K562 (cell line): ENCODE measurements at regions not wholly inside any gene's neighbourhood (a gene's known extent, or its start where the extent isn't known, plus 50 kb on each side); places are given as distances from the start of the nearest gene placed in this dataset.

Source experiments
- ATAC-seq: fragments of 200-7000 bp; cut with Tn5 transposase; 3 replicates; pipeline ENCODE4 v1.9.1; 2020; ENCODE audit warnings: moderate library complexity
- BruUV-seq: library from RNA; stranded (reverse); fragments of 400-500 nt; replicated peaks from 2 replicates; lab custom pipeline; 2021; lab: Mats Ljungman, UMichigan
- CTCF ChIA-PET: fragments of 300-600 bp; formaldehyde crosslinking; extraction: SDS; loops from one replicate; lab custom pipeline; 2021; ENCODE audit warnings: low intra/inter-chr PET ratio; lab: Yijun Ruan, JAX
- POLR2A ChIA-PET: fragments of 300-600, 350-650 bp; sonication (Branson Sonifier 250); formaldehyde crosslinking; extraction: SDS; loops from one replicate; lab custom pipeline; 2021; ENCODE audit warnings: antibody characterized with exemption, inconsistent platforms; lab: Yijun Ruan, JAX
- DNase-seq, 4 experiments: peaks; one replicate each; pipeline versions ENCODE4 v3.0.0 to v3.0.0-alpha.2; 2011 to 2018; ENCODE audit warnings: low spot score in 3 of 4, mixed read lengths in 3 of 4; ENCODE audit errors: extremely low read depth in 1 of 4
- FAIRE-seq: peaks from 2 replicates; lab custom pipeline; 2011; peaks lifted over from hg19 to GRCh38; lab: Jason Lieb, UNC
- H2AFZ ChIP-seq: 2 replicates; pipeline ENCODE4 v1.6.0; 2011; ENCODE audit warnings: low read depth, low read length, control low read depth, inconsistent platforms
- H3K27ac ChIP-seq: fragments of 200-600 bp; 3 replicates; pipeline ENCODE4 v1.8.0; 2011; ENCODE audit warnings: low read depth, mild to moderate bottlenecking, control low read depth, inconsistent platforms, low read length, moderate library complexity, mixed read lengths; ENCODE audit errors: extremely low read depth
- H3K27me3 ChIP-seq, 2 experiments: fragments of 300-600 bp in 1 of 2; 2 replicates in 1 of 2; 3 replicates in 1 of 2; pipeline versions ENCODE4 v1.6.0 to v1.8.0; 2011; ENCODE audit warnings: inconsistent platforms in 2 of 2, low read length in 2 of 2, mild to moderate bottlenecking in 1 of 2, mixed read lengths in 1 of 2, moderate library complexity in 1 of 2; ENCODE audit not compliant: control insufficient read depth in 2 of 2, insufficient read depth in 2 of 2
- H3K36me3 ChIP-seq: fragments of 300-600 bp; 3 replicates; pipeline ENCODE4 v1.8.0; 2011; ENCODE audit warnings: mild to moderate bottlenecking, low read length, inconsistent platforms; ENCODE audit not compliant: control insufficient read depth, insufficient read depth
- H3K4me1 ChIP-seq, 2 experiments: fragments of 200-600 bp in 1 of 2; replicated peaks in 1 of 2; 2 replicates in 1 of 2; 3 replicates in 1 of 2; pipeline versions ENCODE4 v1.5.1 to v1.8.0; 2011; ENCODE audit warnings: inconsistent platforms in 2 of 2, low read length in 2 of 2, mild to moderate bottlenecking in 1 of 2, mixed read lengths in 1 of 2, moderate library complexity in 1 of 2; ENCODE audit not compliant: control insufficient read depth in 2 of 2, insufficient read depth in 2 of 2
- H3K4me2 ChIP-seq: 2 replicates; pipeline ENCODE4 v1.6.1; 2011; ENCODE audit warnings: low read length, control low read depth, inconsistent platforms, mixed read lengths; ENCODE audit not compliant: insufficient read depth
- H3K4me3 ChIP-seq: fragments of 200-600 bp; sonication (generic), shearing (Covaris generic); 2 replicates; pipeline ENCODE4 v1.5.1; 2016; ENCODE audit warnings: control low read depth, inconsistent platforms
- H3K79me2 ChIP-seq: fragments of 200-600 bp; 3 replicates; pipeline ENCODE4 v1.8.0; 2011; ENCODE audit warnings: low read length, inconsistent platforms; ENCODE audit not compliant: control insufficient read depth, insufficient read depth
- H3K9ac ChIP-seq, 2 experiments: 2 replicates each; pipeline versions ENCODE4 v1.6.0 to v1.6.1; 2011; ENCODE audit warnings: low read depth in 2 of 2, low read length in 2 of 2, control low read depth in 1 of 2, inconsistent platforms in 1 of 2, mild to moderate bottlenecking in 1 of 2, mixed read lengths in 1 of 2; ENCODE audit not compliant: insufficient read depth in 1 of 2
- H3K9me1 ChIP-seq: one replicate; pipeline ENCODE4 v1.6.0; 2011; ENCODE audit warnings: inconsistent platforms, mild to moderate bottlenecking, low read length, moderate library complexity; ENCODE audit not compliant: control insufficient read depth, insufficient read depth
- H3K9me3 ChIP-seq: replicated peaks from 2 replicates; pipeline ENCODE4 v1.5.1; 2011; ENCODE audit warnings: low read depth, low read length, inconsistent platforms; ENCODE audit not compliant: control insufficient read depth, insufficient read depth
- H4K20me1 ChIP-seq: replicated peaks from 2 replicates; pipeline ENCODE4 v1.6.1; 2011; ENCODE audit warnings: low read length, inconsistent platforms, mixed read lengths; ENCODE audit not compliant: control insufficient read depth, insufficient read depth
- ELF4 ChIP-seq: fragments of 450-650 bp; formaldehyde crosslinking; IDR thresholded peaks from 2 replicates; pipeline ENCODE4 v1.4.0; 2022; ENCODE audit warnings: missing genetic modification characterization
- EWSR1 ChIP-seq: fragments of 450-650 bp; IDR thresholded peaks from 2 replicates; pipeline ENCODE4 v1.6.1; 2018; ENCODE audit warnings: borderline replicate concordance, mild to moderate bottlenecking, low read depth, moderate library complexity; ENCODE audit not compliant: partially characterized antibody
- SRSF1 ChIP-seq: fragments of 200-400 bp; formaldehyde crosslinking; IDR thresholded peaks from 2 replicates; pipeline ENCODE4 v1.6.1; 2017; ENCODE audit warnings: mild to moderate bottlenecking, low read depth, low read length, moderate library complexity
- ZNF175 ChIP-seq: fragments of 200-800 bp; sonication (Bioruptor generic); IDR thresholded peaks from 2 replicates; pipeline ENCODE4 v1.6.1; 2016; ENCODE audit warnings: low read depth, mild to moderate bottlenecking, missing genetic modification characterization, missing compliant biosample characterization
- ZNF583 ChIP-seq: fragments of 250-450 bp; sonication (Bioruptor Pico); IDR thresholded peaks from 2 replicates; pipeline ENCODE4 v1.4.0; 2020
- ZNF778 ChIP-seq: fragments of 450-650 bp; formaldehyde crosslinking; IDR thresholded peaks from 2 replicates; pipeline ENCODE4 v1.4.0; 2020; ENCODE audit warnings: mild to moderate bottlenecking, moderate library complexity
- WGBS: fragments of 100-300 bp; shearing (Covaris generic); methylation state at CpG from one replicate; pipeline ENCODE4 v1.1.6; 2016; ENCODE audit warnings: low coverage, mixed read lengths; ENCODE audit not compliant: insufficient coverage; ENCODE audit errors: missing lambda C conversion rate; 5-methylcytosine and 5-hydroxymethylcytosine counted together
- in situ Hi-C: fragments of 300-500 bp; cut with MboI; formaldehyde crosslinking; loops from 4 replicates; pipeline ENCODE4 v1.15.0; 2018; ENCODE audit warnings: inconsistent platforms, mixed read lengths
- intact Hi-C: fragments of 100-400 bp; cut with micrococcal nuclease; formaldehyde crosslinking; loops from 2 replicates; pipeline ENCODE4 v1.14.2; 2022
- TF ChIP-seq, protein P1 (sequence below): fragments of 450-650 bp; IDR thresholded peaks from 2 replicates; pipeline ENCODE4 v1.6.1; 2016; ENCODE audit warnings: mild to moderate bottlenecking
- TF ChIP-seq, protein P2 (sequence below): fragments of 450-650 bp; formaldehyde crosslinking; conservative IDR thresholded peaks from 2 replicates; pipeline ENCODE4 v1.4.0; 2022; ENCODE audit warnings: mild to moderate bottlenecking, missing genetic modification characterization
- TF ChIP-seq, protein P3 (sequence below): fragments of 250-450 bp; sonication (Bioruptor Pico); IDR thresholded peaks from 2 replicates; pipeline ENCODE4 v1.8.0; 2022; ENCODE audit warnings: moderate library complexity, mild to moderate bottlenecking, inconsistent platforms
- TF ChIP-seq, protein P4 (sequence below): fragments of 250-450 bp; sonication (Bioruptor Pico); IDR thresholded peaks from 2 replicates; pipeline ENCODE4 v1.8.0; 2021; ENCODE audit warnings: borderline replicate concordance, mild to moderate bottlenecking, moderate library complexity; ENCODE audit not compliant: poor library complexity, severe bottlenecking
- TF ChIP-seq, protein P5 (sequence below): fragments of 450-650 bp; IDR thresholded peaks from 2 replicates; pipeline ENCODE4 v1.6.1; 2018; ENCODE audit warnings: mild to moderate bottlenecking, low read depth; ENCODE audit not compliant: partially characterized antibody

DNA sequence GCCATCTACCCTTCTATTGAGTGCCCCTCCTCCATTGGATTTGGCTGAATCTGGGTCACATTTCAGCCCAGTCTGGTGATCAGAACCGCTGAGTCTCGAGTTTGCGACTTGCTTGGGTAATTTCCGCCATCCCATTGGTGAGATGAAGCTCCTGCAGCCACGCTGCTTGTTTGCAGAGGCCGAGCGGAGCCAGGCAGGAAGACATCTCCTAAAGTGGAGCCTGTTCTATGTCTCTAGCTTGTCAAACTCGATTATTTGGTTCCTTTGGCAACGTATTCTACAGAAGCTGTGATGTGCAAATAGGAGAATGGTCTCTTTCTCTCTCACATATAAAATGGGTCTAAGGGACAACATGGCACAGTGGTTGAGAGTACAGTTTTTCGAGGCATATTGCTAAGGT lies 206.8 kb upstream of the PLXNA2 start:
- Histone ChIP-seq H3K4me1 (peaks cover 2 to 5% of the 10 kb centered on the region in 2 experiments; a peak in 3 of 5 replicates), H3K36me3 (no peaks in the 10 kb centered on the region), H3K27ac (no peak overlapping the region), H2AFZ (peak overlapping the region; percentile 14; the same call in 1 of the 2 replicates)
- in situ Hi-C loops: no loop called here
- DNase-seq: no peak
- POLR2A ChIA-PET: no interaction called here
- TF ChIP-seq ELF4 (CRISPR knock-in tag) (no peak), ZNF175 (CRISPR knock-in tag) (no peak), EWSR1 (no peak), SRSF1 (no peak), ZNF778 (CRISPR knock-in tag) (no peak), ZNF583 (CRISPR knock-in tag) (no peak)
- TF ChIP-seq, protein P1, sequence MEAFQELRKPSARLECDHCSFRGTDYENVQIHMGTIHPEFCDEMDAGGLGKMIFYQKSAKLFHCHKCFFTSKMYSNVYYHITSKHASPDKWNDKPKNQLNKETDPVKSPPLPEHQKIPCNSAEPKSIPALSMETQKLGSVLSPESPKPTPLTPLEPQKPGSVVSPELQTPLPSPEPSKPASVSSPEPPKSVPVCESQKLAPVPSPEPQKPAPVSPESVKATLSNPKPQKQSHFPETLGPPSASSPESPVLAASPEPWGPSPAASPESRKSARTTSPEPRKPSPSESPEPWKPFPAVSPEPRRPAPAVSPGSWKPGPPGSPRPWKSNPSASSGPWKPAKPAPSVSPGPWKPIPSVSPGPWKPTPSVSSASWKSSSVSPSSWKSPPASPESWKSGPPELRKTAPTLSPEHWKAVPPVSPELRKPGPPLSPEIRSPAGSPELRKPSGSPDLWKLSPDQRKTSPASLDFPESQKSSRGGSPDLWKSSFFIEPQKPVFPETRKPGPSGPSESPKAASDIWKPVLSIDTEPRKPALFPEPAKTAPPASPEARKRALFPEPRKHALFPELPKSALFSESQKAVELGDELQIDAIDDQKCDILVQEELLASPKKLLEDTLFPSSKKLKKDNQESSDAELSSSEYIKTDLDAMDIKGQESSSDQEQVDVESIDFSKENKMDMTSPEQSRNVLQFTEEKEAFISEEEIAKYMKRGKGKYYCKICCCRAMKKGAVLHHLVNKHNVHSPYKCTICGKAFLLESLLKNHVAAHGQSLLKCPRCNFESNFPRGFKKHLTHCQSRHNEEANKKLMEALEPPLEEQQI: no peak
- TF ChIP-seq, protein P2, sequence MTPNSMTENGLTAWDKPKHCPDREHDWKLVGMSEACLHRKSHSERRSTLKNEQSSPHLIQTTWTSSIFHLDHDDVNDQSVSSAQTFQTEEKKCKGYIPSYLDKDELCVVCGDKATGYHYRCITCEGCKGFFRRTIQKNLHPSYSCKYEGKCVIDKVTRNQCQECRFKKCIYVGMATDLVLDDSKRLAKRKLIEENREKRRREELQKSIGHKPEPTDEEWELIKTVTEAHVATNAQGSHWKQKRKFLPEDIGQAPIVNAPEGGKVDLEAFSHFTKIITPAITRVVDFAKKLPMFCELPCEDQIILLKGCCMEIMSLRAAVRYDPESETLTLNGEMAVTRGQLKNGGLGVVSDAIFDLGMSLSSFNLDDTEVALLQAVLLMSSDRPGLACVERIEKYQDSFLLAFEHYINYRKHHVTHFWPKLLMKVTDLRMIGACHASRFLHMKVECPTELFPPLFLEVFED (CRISPR knock-in tag): no peak
- TF ChIP-seq, protein P3, sequence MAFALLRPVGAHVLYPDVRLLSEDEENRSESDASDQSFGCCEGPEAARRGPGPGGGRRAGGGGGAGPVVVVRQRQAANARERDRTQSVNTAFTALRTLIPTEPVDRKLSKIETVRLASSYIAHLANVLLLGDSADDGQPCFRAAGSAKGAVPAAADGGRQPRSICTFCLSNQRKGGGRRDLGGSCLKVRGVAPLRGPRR (CRISPR knock-in tag): no peak
- TF ChIP-seq, protein P4, sequence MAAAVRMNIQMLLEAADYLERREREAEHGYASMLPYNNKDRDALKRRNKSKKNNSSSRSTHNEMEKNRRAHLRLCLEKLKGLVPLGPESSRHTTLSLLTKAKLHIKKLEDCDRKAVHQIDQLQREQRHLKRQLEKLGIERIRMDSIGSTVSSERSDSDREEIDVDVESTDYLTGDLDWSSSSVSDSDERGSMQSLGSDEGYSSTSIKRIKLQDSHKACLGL: no peak
- TF ChIP-seq, protein P5, sequence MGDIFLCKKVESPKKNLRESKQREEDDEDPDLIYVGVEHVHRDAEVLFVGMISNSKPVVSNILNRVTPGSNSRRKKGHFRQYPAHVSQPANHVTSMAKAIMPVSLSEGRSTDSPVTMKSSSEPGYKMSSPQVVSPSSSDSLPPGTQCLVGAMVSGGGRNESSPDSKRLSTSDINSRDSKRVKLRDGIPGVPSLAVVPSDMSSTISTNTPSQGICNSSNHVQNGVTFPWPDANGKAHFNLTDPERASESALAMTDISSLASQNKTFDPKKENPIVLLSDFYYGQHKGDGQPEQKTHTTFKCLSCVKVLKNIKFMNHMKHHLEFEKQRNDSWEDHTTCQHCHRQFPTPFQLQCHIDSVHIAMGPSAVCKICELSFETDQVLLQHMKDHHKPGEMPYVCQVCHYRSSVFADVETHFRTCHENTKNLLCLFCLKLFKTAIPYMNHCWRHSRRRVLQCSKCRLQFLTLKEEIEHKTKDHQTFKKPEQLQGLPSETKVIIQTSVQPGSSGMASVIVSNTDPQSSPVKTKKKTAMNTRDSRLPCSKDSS: no peak
- TF ChIP-seq, all 486 proteins: peak for 0
- H3K79me2 ChIP-seq: no peaks in the 10 kb centered on the region
- no TSS peak for BruUV-seq
- CTCF ChIA-PET: no interaction called here
- H3K9me1 ChIP-seq: no peaks in the 10 kb centered on the region
- H3K9ac ChIP-seq: no peak overlapping the region
- intact Hi-C loops: loop anchor here (10.0 kb wide), 1 partner anchor 196 kb away; no protein-coding TSS in a partner anchor
- H3K4me2 ChIP-seq: no peak overlapping the region
- no peak overlapping the region for H3K4me3 ChIP-seq
- peaks cover 0 to 4% of the 10 kb centered on the region in 2 experiments; a peak in 1 of 5 replicates for H3K27me3 ChIP-seq
- no peaks in the 10 kb centered on the region for H3K9me3 ChIP-seq
- no peak for ATAC-seq
- under 1% methylated on average over 10 of the region's 10 CpGs for WGBS
- no peaks in the 10 kb centered on the region for H4K20me1 ChIP-seq
- FAIRE-seq: no peak
